Esophagus squamous epithelium (tissue), 4 donors: ENCODE measurements at regions not wholly inside any gene's neighbourhood (a gene's known extent, or its start where the extent isn't known, plus 50 kb on each side); places are given as distances from the start of the nearest gene placed in this dataset.

Source experiments
- CTCF ChIP-seq, 6 experiments: fragments of 450-650 bp in 4 of 6; fragments of 200-600 bp in 2 of 6; sonication (generic) in 2 of 6; IDR thresholded peaks; one replicate each; pipeline ENCODE4 v1.5.1; 2016 to 2019; ENCODE audit warnings: antibody characterized with exemption in 6 of 6, mild to moderate bottlenecking in 4 of 6, moderate library complexity in 4 of 6
- POLR2A ChIP-seq, 4 donors: fragments of 450-650 bp; IDR thresholded peaks; one replicate each; pipeline ENCODE4 v1.6.1; 2017; ENCODE audit warnings: antibody characterized with exemption in 4 of 4, mild to moderate bottlenecking in 4 of 4, moderate library complexity in 3 of 4

- TF ChIP-seq CTCF (IDR thresholded peaks at IDR 0.05) = no peak
- TF ChIP-seq POLR2A (IDR thresholded peaks at IDR 0.05) = no peak
Measured at GRCh38 chr18:68164909-68165308, 550.0 kb downstream of the TMX3 start.
